ENCODE measurements at regions not wholly inside any gene's neighbourhood (a gene's known extent, or its start where the extent isn't known, plus 50 kb on each side); places are given as distances from the start of the nearest gene placed in this dataset.

DNA sequence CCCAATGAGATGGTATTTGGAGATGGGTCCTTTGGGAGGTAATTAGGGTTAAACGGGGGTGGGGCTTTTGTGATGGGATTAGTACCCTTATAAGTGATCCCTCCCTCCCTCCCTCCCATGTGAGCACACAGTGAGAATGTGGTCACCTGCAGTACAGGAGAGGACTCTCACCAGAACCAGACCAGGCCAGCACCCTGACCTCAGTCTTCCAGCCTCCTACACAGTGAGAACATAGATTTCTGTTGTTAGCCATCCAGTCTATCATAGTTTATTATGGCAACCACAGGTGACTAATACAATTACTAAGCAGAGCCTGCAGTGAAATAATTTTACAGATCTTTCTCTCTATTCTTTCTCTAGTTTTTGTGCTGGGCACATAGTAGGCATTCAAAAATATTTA, 137.7 kb upstream of the PKDCC start:
- TF ChIP-seq, protein P1, sequence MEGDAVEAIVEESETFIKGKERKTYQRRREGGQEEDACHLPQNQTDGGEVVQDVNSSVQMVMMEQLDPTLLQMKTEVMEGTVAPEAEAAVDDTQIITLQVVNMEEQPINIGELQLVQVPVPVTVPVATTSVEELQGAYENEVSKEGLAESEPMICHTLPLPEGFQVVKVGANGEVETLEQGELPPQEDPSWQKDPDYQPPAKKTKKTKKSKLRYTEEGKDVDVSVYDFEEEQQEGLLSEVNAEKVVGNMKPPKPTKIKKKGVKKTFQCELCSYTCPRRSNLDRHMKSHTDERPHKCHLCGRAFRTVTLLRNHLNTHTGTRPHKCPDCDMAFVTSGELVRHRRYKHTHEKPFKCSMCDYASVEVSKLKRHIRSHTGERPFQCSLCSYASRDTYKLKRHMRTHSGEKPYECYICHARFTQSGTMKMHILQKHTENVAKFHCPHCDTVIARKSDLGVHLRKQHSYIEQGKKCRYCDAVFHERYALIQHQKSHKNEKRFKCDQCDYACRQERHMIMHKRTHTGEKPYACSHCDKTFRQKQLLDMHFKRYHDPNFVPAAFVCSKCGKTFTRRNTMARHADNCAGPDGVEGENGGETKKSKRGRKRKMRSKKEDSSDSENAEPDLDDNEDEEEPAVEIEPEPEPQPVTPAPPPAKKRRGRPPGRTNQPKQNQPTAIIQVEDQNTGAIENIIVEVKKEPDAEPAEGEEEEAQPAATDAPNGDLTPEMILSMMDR (IDR thresholded peaks at IDR 0.05): no peak
- TF ChIP-seq POLR2A (IDR thresholded peaks at IDR 0.05): no peak

All from esophagus squamous epithelium (tissue), 4 donors.